ENCODE measurements at regions not wholly inside any gene's neighbourhood (a gene's known extent, or its start where the extent isn't known, plus 50 kb on each side); places are given as distances from the start of the nearest gene placed in this dataset.

DNA sequence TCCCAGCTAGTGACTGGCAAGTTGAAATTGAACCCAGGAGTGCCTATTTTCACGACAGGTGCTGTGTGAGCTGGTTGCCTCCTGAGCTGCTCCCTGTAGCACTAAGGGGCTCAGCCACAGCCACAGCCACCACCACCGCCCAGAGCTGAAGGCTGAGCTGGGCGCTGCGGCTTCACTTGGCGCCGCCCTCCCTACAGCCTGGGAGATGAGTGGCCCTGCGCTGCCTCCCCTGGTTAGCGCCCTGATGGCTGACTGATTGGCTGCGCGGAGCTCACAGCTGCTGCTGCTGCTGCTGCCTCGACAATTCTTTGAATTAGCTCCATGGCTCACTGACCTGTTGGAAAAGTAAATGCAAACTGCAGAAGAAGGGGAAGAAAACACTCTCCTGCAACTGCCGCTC lies 91.8 kb upstream of the TMEM132E start:
- TF ChIP-seq YY1 (IDR thresholded peaks at IDR 0.05; ENCODE audit: insufficient read depth, insufficient read length) = no peak
- no peak for TF ChIP-seq SUZ12 (IDR thresholded peaks at IDR 0.05; ENCODE audit: extremely low read depth, insufficient read depth, insufficient read length)

Measured in NT2/D1 (cell line).